ENCODE measurements at regions not wholly inside any gene's neighbourhood (a gene's known extent, or its start where the extent isn't known, plus 50 kb on each side); places are given as distances from the start of the nearest gene placed in this dataset.

DNA sequence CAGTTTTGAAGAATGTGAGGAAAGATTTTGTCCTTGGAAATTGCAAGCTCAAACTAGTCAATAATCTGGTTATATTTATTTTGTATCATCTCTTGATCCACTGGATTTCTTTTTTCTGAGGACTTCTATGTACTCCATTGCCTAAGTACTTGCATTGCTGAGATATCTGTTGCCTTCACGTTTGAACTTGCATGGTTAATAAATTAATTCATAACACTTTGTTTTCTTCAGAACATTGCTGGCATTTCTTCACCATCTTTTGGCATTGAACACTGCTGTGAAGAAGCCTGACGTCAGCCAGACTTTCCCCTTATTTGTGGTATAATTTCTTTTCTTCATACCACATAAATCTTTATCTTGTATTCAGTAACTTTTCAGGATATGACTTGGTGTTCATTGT lies 246.0 kb upstream of the KIF2A start:
- Mint-ChIP-seq H3K9me3 (no peaks in the 10 kb centered on the region), H3K27me3 (peaks cover 7% of the 10 kb centered on the region), H3K4me3 (no peak overlapping the region), H3K36me3 (no peaks in the 10 kb centered on the region), H3K4me1 (no peaks in the 10 kb centered on the region), H3K27ac (no peak overlapping the region)
- DNase-seq, result no peak
- ATAC-seq (ENCODE audit: low read depth), result no peak
- POLR2A ChIA-PET, result no interaction called here

- Mint-ChIP-seq H3K27me3 (peaks cover 7% of the 10 kb centered on the region), H3K27ac (no peak overlapping the region), H3K4me3 (no peak overlapping the region), H3K4me1 (no peaks in the 10 kb centered on the region), H3K36me3 (no peaks in the 10 kb centered on the region), H3K9me3 (no peaks in the 10 kb centered on the region)
- no peak for ATAC-seq (ENCODE audit: low read depth)
- POLR2A ChIA-PET, result no interaction called here
- no peak for DNase-seq
These were observed 241.0 kb upstream of the KIF2A start for GRCh38 chr5:62065050-62065449.

- Mint-ChIP-seq H3K4me3 (no peak overlapping the region), H3K4me1 (no peaks in the 10 kb centered on the region), H3K9me3 (no peaks in the 10 kb centered on the region), H3K27ac (no peak overlapping the region), H3K27me3 (peaks cover 4% of the 10 kb centered on the region), H3K36me3 (no peaks in the 10 kb centered on the region)
- POLR2A ChIA-PET, result no interaction called here
- DNase-seq (no peak), ATAC-seq (ENCODE audit: low read depth) (no peak)
These were observed 239.2 kb upstream of the KIF2A start for GRCh38 chr5:62066761-62067277.

DNA sequence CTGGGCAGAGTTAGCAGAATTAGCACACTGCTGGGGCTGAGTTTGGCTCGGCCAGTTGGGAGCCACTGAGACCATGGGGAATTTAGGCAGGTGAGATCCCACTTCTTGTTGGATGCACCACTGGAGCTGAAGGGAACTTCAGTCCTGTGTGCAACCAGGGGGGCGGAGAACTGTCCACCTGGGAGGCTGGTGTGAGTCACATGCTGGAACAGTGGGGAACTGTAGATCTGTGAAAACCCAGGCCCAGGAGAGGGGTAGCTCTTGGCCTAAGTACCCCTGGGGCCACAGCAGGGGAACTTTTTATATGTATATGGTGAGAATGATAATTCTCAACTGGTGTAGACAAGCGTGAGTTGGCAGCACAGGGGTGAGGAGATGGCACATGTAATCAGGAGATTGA lies 237.5 kb upstream of the KIF2A start:
- Mint-ChIP-seq H3K4me3 (no peak overlapping the region), H3K27ac (no peak overlapping the region), H3K4me1 (no peaks in the 10 kb centered on the region), H3K27me3 (peaks cover 6% of the 10 kb centered on the region), H3K9me3 (no peaks in the 10 kb centered on the region), H3K36me3 (no peaks in the 10 kb centered on the region)
- POLR2A ChIA-PET, result no interaction called here
- ATAC-seq (ENCODE audit: low read depth), result no peak
- no peak for DNase-seq

GRCh38 chr5:62077387-62077786 lies 228.6 kb upstream of the KIF2A start:
- H3K4me3 Mint-ChIP-seq, result no peak overlapping the region
- H3K36me3 Mint-ChIP-seq, result no peaks in the 10 kb centered on the region
- DNase-seq (no peak), ATAC-seq (ENCODE audit: low read depth) (no peak)
- peaks cover 5% of the 10 kb centered on the region for H3K27me3 Mint-ChIP-seq
- H3K4me1 Mint-ChIP-seq, result no peaks in the 10 kb centered on the region
- no peak overlapping the region for H3K27ac Mint-ChIP-seq
- no peaks in the 10 kb centered on the region for H3K9me3 Mint-ChIP-seq
- POLR2A ChIA-PET, result no interaction called here

- no peak overlapping the region for H3K4me3 Mint-ChIP-seq
- POLR2A ChIA-PET, result no interaction called here
- H3K9me3 Mint-ChIP-seq, result no peaks in the 10 kb centered on the region
- H3K27me3 Mint-ChIP-seq, result peaks cover 4% of the 10 kb centered on the region
- no peaks in the 10 kb centered on the region for H3K4me1 Mint-ChIP-seq
- H3K36me3 Mint-ChIP-seq, result no peaks in the 10 kb centered on the region
- DNase-seq (no peak), ATAC-seq (ENCODE audit: low read depth) (no peak)
- no peak overlapping the region for H3K27ac Mint-ChIP-seq
These were observed 228.0 kb upstream of the KIF2A start for GRCh38 chr5:62077823-62078550.

DNA sequence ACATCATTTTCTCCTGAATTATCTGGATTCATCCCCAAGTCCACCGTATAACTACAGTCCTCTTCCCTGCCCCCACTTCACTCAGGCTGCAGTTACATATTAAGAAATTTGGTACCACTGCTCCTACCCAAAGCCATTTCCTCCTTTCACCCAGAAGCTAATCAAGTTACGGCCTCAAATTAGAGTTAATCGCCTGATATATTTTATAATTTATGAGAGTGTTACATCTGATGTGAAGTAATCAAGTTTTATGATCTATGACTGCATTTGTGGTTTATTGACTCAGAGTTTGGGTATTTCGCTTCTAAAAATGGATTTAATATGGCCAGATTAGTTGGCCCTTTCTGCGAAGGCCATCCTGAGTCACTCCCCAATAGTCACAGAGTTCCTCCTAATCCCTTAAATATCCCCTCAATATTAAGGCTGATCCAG lies 223.6 kb upstream of the KIF2A start:
- POLR2A ChIA-PET, result no interaction called here
- Mint-ChIP-seq H3K4me1 (no peaks in the 10 kb centered on the region), H3K27me3 (peaks cover 3% of the 10 kb centered on the region), H3K27ac (no peak overlapping the region), H3K4me3 (no peak overlapping the region), H3K9me3 (no peaks in the 10 kb centered on the region), H3K36me3 (no peaks in the 10 kb centered on the region)
- no peak for DNase-seq
- no peak for ATAC-seq (ENCODE audit: low read depth)

- POLR2A ChIA-PET, result no interaction called here
- no peak for ATAC-seq (ENCODE audit: low read depth)
- H3K4me3 Mint-ChIP-seq, result no peak overlapping the region
- H3K36me3 Mint-ChIP-seq, result no peaks in the 10 kb centered on the region
- no peaks in the 10 kb centered on the region for H3K9me3 Mint-ChIP-seq
- peaks cover 1% of the 10 kb centered on the region for H3K27me3 Mint-ChIP-seq
- H3K27ac Mint-ChIP-seq, result no peak overlapping the region
- no peak for DNase-seq
- H3K4me1 Mint-ChIP-seq, result no peaks in the 10 kb centered on the region
These were observed 222.8 kb upstream of the KIF2A start for GRCh38 chr5:62083247-62083646.

- no peak for ATAC-seq (ENCODE audit: low read depth)
- Mint-ChIP-seq H3K27ac (no peak overlapping the region), H3K4me3 (no peak overlapping the region), H3K4me1 (no peaks in the 10 kb centered on the region), H3K27me3 (peaks cover 1% of the 10 kb centered on the region), H3K36me3 (no peaks in the 10 kb centered on the region), H3K9me3 (no peaks in the 10 kb centered on the region)
- POLR2A ChIA-PET, result no interaction called here
- no peak for DNase-seq
These were observed 222.3 kb upstream of the KIF2A start for GRCh38 chr5:62083661-62084060.

DNA sequence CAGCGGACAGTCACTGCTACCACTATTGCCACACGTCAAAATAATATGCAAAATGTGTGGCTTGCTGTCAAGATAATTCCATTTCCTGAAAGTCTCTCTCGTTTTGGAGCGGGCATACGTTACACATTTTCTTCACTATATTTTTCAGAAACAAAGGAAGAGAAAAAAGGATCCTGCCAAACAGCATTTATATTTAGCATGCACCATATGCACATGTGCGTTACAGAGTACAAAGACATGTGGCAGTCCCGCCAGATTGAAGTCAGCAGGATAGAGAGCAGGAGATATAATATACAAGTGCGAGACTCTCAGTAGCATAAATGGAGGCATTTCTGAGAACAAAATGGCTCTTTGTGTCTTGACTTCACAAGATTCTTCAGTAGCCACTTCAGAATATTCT lies 221.6 kb upstream of the KIF2A start:
- Mint-ChIP-seq H3K27ac (no peak overlapping the region), H3K9me3 (no peaks in the 10 kb centered on the region), H3K36me3 (no peaks in the 10 kb centered on the region), H3K4me1 (no peaks in the 10 kb centered on the region), H3K4me3 (no peak overlapping the region), H3K27me3 (peaks cover 1% of the 10 kb centered on the region)
- DNase-seq, result no peak
- POLR2A ChIA-PET, result no interaction called here
- ATAC-seq (ENCODE audit: low read depth), result no peak

DNA sequence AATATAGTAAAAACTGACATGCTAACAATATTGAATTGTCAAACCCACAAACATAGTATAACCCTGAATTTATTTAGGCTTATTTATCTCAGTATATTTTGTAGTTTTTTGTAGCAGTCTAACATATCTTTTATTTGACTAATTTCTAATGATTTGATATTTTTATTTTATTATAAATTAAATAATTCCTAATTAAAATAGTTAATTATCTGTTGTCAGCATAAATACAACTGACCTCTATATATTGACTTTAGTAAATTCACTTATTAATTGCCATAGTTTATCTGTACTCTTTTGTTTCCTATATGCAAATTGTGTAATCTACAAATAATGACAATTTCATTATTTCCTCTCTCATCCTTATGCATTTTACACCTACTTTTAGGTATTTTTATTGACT lies 215.1 kb upstream of the KIF2A start:
- Mint-ChIP-seq H3K36me3 (no peaks in the 10 kb centered on the region), H3K27ac (no peak overlapping the region), H3K4me3 (no peak overlapping the region), H3K9me3 (no peaks in the 10 kb centered on the region), H3K27me3 (no peaks in the 10 kb centered on the region), H3K4me1 (peaks cover 2% of the 10 kb centered on the region)
- ATAC-seq (ENCODE audit: low read depth) (no peak), DNase-seq (no peak)
- POLR2A ChIA-PET, result no interaction called here

DNA sequence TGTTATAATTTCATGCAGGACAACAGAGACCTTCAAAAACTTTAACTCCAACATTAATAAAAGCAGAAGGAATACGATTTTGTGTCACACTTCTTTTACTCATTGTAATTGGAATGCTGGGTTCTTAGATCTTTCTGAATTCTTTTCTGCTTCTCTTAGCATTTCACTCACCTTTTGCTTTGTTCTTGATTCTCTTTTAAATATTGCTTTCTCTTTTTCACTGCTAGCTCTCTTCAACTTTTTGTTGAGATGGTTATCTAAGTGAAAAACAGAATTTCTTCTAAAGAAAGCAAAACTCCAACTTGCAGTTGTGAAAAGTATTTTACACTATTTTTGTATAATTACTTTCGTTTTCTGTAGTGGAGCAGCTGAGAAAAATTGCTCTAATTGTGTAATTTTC lies 212.6 kb upstream of the KIF2A start:
- H3K9me3 Mint-ChIP-seq, result no peaks in the 10 kb centered on the region
- POLR2A ChIA-PET, result no interaction called here
- no peak overlapping the region for H3K27ac Mint-ChIP-seq
- no peak for DNase-seq
- no peaks in the 10 kb centered on the region for H3K27me3 Mint-ChIP-seq
- peaks cover 2% of the 10 kb centered on the region for H3K4me1 Mint-ChIP-seq
- no peak overlapping the region for H3K4me3 Mint-ChIP-seq
- no peaks in the 10 kb centered on the region for H3K36me3 Mint-ChIP-seq
- no peak for ATAC-seq (ENCODE audit: low read depth)

DNA sequence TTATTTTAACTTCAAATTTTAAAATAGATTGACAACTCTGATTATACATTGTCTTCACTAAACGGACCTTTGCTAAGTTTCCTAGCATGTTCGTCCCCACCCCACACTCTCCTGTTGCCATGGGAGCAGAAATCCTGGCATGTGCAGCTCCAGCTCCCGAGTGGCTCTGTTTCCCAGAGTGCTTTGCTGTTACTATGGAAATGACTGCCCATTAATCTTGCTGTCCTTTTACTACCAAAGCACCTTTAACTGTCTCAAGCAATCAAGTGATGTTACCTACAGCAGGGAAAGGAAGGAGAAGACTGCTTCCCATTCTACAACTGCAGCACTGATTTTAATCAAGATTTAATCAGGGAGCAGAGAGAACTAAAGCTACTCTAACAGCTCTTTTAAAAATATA lies 212.0 kb upstream of the KIF2A start:
- no peaks in the 10 kb centered on the region for H3K36me3 Mint-ChIP-seq
- H3K4me1 Mint-ChIP-seq, result peaks cover 2% of the 10 kb centered on the region
- peak overlapping the region; percentile 47 for H3K4me3 Mint-ChIP-seq
- POLR2A ChIA-PET, result no interaction called here
- no peak for DNase-seq
- ATAC-seq (ENCODE audit: low read depth), result no peak
- H3K27ac Mint-ChIP-seq, result no peak overlapping the region
- H3K9me3 Mint-ChIP-seq, result no peaks in the 10 kb centered on the region
- H3K27me3 Mint-ChIP-seq, result no peaks in the 10 kb centered on the region

DNA sequence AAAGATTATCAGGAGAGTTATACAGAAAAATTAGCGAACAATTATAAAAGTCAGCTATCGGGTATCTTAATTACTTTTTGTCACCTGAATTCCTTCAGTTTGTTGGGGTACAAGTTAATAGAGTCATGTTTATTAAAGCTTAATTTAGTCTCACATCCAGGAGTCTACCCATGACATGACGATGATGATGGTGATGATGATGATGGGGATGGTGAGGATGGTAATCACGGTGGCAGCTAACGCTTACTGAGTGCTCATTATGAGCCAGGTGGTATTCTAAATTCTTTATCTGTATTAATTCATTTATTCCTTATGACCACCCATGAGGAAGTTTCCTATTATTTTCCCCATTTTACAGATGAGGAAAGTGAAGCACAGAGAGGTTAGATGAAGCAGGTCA lies 208.6 kb upstream of the KIF2A start:
- POLR2A ChIA-PET, result no interaction called here
- peaks cover 3% of the 10 kb centered on the region for H3K27me3 Mint-ChIP-seq
- H3K27ac Mint-ChIP-seq, result no peak overlapping the region
- no peak for ATAC-seq (ENCODE audit: low read depth)
- no peak overlapping the region for H3K4me3 Mint-ChIP-seq
- H3K36me3 Mint-ChIP-seq, result no peaks in the 10 kb centered on the region
- H3K9me3 Mint-ChIP-seq, result no peaks in the 10 kb centered on the region
- peaks cover 2% of the 10 kb centered on the region for H3K4me1 Mint-ChIP-seq
- DNase-seq, result no peak

- ATAC-seq (ENCODE audit: low read depth) (no peak), DNase-seq (no peak)
- Mint-ChIP-seq H3K27ac (no peak overlapping the region), H3K4me1 (no peaks in the 10 kb centered on the region), H3K36me3 (no peaks in the 10 kb centered on the region), H3K27me3 (peaks cover 3% of the 10 kb centered on the region), H3K4me3 (no peak overlapping the region), H3K9me3 (no peaks in the 10 kb centered on the region)
- POLR2A ChIA-PET, result no interaction called here
These were observed 205.8 kb upstream of the KIF2A start for GRCh38 chr5:62100201-62100600.
